AML-193 (cell line): ENCODE measurements at regions not wholly inside any gene's neighbourhood (a gene's known extent, or its start where the extent isn't known, plus 50 kb on each side); places are given as distances from the start of the nearest gene placed in this dataset.

Experiments
- DNase-seq, 2 experiments: peaks; one replicate each; lab custom pipeline; 2025; lab: John Stamatoyannopoulos, UW

DNA sequence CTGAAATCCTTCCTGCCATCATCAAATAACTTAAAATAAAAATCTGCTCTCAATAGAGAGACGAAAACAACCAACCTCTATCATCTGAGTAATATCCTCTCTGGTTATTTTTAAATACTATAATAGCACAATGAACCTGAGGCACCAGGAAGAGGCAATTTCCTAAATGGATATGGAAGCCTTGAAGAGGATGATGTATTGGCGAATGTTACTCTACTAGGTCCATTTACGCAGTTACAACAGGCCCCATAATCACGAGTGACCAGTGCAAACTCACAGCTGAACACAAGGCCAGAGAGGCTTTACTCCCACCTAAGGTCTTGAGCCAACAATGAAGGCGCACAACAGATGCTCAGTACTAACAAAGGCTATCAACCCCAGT is 678.8 kb upstream of the NR3C2 start:
- no peak for DNase-seq

DNA sequence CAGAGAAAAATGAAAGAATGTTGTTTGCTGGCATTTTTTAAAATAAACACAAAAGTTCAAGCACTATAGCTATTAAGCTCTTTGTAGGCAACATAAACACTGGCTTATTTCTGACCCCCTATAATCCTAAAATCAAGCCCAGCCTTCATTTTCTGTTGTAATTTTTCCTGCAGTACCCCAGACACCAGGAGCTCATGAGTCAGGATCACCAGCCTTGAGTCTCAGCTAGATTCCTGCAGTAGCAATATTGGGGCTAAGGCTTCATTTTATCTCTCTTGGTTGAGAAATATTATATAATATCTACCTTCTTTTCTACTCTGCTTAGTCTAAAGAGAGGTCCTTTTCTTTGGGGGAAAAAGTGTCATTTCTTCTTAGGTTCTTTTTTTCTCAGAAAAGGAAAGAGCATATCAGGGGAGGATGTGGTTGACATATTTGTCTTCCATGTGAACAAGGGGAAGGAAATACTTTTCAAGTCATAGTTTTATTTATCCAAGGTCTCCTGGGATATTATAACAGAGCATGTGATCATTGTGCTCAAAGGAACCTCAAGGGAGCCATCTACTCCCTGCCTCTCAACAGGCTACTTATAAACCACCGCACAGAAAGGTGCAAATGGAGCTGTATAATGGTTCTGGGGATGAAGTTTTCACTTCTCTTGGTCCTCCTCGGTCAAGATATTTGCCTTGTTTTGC is 678.3 kb upstream of the NR3C2 start:
- DNase-seq, result no peak

DNA sequence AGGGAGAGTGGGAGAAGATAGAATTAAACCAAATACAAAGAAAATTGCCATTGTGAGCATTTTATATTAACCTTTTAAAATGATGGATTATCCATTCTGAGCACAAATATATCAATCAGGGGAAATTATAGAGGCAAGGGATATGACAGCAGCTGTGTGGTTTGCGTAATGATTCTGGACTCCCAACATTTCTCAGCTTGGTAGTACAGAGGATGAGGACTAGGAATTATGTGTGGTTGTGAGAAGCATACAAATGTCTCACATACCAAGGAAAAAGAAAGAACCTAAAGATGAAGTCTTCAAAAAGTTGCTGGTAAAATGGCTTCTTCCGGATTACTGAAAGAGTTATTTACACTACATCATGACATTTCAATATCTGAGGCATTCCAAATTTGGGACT is 674.6 kb upstream of the NR3C2 start:
- DNase-seq, result no peak

DNA sequence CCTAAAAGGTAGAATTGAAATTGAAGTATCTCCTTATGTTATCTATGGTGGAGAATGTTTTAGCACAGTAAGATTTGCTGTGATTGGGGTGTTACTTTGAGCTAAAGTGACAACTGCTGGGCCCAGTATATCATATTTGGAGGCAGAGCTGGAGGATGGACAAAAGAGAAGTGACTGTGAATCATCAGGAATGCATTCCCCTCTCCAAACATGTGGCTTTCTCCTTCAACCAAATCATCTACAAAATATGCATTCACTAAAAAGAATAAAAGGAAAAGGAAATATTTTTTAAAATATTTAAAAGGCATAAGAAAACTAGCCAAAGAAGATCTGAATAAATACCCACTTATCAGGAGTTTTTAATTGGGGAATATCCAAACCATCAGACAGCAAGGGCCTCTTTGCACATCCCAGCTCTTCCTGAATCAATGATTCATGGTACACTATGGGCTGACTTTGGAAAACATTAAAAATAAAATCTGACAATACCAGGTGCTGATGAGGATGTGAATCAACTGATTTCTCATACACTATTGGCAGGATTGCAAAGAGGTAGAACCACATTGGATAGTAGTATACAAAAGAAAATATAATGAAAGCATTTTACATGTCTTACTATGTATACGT is 671.7 kb upstream of the NR3C2 start:
- DNase-seq, result no peak

DNA sequence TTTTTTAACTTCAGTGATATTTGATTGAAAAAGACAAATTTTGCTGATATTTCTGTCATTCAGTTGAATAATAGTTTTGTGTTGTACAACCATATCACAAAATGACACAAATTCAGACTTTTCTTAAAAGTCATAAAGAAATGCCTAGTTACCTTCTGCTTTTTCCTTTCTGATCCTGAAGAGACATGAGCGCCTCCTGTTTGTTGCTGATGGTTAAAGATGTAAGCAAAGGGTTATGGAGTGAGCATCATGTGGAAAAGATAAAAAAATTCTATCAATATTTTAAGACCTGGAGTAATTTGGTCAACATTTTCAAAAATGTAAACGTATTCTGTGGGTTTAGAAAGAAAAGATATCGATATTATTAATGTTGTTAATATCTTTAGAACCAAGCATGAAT is 669.9 kb upstream of the NR3C2 start:
- no peak for DNase-seq

DNA sequence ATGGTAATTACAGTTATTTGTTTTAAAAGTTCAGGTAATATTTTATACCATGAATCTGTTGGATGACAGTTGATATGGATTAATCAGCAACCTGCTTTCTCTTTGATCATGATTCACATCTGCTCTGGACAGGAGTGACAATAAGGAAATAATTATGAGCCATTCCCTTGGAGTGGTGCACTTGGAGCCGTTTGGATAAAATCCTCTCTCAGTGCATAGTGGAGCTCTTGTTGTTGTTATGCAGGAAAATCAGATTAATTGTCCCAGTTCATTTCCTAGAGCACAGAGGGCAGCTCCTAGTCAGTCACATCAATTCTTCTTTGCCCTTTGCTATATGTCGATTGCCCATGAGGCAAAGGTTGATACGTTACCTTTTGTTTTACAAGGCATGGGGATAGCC is 668.3 kb upstream of the NR3C2 start:
- no peak for DNase-seq

DNA sequence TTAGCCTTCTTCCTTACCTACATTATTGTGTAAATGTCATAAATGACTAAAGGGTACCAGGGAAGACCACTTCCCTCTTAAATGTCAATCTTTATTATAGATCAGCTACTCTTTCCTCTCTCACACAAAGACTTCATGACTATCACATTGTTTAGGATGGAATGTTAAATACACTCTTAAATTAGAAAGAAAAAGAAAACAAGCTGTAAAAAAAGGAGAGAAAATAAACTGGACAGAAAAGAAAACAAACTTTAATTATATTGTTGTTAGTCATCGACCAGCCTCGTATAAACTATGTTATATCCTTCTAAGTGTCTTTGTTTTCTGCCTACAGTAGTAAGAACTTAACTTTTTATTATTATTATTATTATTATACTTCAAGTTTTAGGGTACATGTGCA is 666.4 kb upstream of the NR3C2 start:
- DNase-seq, result no peak

DNA sequence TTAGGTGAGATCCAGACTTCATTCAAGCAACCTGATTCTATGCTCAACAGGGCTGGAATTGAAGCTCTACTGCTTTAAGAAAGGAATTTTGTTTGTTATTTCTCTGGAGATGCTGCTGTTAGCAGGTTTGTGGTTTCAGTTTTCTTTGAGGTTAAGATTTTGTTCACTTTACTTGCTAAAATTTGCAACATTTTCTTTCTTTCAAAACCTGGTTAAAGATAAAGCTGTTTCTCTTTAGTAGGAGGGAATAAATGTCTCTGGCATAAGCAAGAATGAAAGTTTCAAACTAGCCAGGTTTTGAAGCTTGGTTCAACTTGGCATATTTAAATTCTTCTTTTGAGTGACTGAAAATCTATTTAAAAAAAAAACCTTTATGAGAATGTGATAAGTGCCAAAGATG is 660.6 kb upstream of the NR3C2 start:
- no peak for DNase-seq

DNA sequence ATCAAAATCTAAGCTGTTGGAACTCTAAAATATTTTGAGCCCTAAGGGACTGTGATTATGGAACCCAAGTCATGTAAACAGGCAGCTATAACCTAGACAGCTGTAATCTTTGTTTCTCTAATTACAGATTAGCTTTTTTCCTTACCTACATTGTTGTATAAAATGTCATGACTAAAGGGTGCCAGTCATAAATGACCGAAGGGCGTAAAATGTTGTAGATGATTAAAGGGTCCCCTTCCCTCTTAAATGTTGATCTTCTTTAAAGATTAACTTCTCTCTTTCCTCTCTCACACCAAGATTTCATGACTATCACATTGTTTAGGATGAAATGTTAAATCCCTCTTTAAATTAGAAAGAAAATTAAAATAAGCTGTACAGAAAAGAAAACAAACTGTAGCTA is 659.4 kb upstream of the NR3C2 start:
- no peak for DNase-seq

DNA sequence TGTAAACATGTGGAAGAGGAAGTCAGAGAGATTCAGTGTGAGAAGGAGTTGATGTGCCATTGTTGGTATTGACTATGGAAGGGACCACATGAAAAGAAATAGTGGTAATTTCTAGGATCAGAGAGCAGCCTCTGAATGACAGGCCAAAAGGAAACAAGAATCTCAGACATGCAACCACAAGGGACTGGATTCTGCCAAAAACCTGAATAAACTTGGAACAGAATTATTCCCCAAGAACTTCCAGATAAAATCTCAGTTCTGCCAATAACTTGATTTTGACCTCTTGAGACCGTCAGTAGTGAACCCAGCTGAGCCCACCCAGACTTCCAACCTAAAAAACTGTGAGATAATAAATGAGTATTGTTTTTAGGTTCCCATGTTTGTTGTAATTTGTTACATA is 653.6 kb upstream of the NR3C2 start:
- DNase-seq, result no peak

DNA sequence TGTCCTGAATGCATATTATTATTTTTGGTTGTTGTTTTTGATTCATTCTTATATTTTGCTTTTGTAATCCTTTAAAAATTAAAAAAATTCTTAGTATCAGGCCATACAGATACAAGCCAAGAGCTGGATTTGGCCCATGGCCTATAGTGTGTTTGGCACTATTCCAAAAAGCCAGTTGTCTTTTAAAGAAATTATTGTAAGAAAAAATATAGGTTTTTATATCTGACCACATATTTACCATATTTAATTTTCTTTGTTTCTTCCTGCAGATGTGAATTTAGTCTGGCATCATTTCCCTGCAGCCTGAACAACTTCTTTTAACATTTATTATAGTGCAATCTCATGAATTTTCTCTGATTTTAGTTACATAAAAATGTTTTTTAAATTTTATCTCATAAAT is 652.8 kb upstream of the NR3C2 start:
- DNase-seq, result no peak

DNA sequence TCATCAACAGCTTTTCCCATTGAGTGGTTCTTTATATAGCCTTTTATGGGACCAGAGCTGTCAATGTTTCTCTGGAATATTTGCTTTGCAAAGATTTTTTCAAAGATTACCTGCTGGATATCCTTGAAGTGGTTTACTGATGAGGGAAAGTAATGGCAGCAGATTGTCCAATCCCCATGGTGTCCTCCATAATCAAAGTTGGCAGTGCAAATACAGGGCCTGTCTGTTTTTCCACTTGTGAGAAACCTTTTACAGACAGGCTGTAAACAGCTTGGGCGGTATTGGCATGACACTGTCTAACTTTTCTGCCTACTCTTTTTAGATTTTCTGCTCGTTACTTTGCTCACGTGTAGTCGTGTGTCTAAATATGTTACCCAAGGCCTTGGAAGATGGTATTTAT is 641.9 kb upstream of the NR3C2 start:
- DNase-seq, result no peak

DNA sequence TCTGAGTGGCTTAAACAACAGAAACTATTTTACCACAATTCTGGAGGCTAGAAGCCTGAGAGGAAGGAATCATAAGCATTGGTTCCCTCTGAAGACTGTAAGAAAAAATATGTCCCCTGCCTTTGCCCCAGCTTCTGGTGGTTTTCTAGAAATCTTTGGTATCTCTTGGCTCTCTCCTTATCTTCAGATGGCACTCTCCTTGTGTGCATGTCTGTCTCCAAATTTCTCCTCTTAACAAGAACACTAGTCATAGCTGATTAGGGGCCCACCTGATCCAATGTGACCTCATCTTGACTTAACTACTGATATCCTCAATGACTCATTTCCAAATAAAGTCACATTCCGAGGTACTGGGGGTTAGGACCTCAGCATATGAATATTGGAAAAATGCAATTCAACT is 635.0 kb upstream of the NR3C2 start:
- DNase-seq, result no peak

DNA sequence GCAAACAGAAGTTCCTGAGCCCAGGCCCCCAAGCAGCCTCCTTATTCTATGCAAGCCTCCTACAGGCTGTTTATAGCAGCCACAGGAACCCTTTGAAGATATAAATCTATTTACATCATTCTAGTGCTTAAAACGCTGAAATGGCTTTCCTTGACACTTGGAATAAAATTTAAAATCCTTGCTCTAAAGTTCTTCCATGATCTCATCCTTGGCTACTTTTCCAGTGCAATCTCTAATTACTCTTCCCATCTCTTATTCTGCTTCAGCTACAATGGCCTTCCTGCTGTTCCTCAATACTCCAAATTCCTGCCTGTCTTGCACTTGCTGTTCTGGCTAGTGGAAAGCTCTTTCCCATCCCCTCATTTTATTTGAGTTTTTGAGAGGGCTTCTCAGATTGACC is 634.2 kb upstream of the NR3C2 start:
- no peak for DNase-seq

DNA sequence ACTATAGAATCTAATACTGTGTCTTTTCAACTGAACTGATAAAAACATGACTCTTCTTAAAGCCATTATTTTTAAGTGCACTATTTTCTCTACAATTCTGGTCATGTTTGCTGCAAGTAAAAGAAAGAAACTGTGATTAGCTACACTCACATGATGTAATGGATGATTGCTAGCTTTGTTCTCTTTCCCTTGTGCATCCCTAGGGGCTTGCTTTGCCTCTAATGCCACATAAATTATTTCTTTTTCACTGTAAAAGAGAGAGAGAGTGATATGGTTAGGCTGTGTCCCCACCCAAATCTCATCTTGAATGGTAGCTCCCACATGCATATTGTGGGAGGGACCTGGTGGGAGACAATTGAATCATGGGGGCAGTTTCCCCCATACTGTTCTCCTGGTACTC is 630.2 kb upstream of the NR3C2 start:
- DNase-seq, result no peak

DNA sequence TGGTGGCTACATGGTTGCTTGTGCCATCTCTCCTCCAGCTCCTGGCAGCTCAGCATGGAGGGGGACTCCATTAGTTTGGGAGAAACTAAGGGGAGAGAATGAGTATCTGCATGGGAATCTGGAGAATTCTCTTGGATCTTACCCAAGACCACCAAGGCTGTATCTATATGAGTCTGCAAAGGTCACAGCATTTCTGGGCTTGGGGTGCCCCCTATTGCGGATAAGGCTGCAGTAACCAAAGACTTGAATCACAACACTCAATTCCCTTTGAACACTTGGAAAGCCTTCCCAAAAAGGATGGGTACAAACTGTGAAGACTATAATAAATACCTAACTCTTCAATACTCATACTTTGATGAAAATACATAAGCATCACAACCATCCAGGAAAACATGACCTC is 623.5 kb upstream of the NR3C2 start:
- no peak for DNase-seq

DNA sequence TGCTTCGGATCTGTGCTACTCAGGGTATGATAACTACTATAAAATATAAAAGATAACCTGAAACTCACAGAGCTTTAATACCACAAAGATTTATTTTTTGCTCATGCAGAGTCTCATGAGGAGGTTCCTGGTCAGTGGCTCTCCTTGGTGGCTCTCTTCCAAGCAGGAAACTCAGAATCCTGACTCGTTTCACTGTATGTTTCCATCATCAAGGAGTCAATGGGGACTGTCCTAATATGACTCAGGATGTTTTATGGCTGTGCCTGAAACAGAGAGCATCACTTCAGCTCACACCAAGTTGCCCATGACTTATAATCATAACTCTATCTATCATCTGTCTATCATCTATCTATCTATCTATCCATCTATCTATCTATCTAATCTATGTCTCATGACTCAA is 620.8 kb upstream of the NR3C2 start:
- DNase-seq, result no peak

DNA sequence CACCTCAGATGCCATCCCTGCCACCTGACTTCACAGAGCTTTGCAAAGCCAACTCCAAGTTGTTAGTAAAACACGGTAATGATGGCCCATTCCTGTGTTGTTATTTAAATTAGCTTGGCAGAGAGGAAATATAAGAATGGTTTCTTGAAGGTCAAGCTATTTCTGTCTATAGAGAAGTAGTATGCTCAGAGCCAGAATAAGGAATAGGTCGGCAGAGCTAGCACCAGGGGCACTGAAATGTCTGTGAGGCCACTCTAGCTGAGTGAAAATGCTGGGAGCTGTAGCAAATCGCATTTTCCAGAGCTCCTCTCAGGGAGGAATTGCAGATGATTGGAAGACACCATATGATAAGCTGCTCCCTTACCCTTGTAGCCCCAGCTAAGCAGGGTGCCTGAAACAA is 615.4 kb upstream of the NR3C2 start:
- no peak for DNase-seq

DNA sequence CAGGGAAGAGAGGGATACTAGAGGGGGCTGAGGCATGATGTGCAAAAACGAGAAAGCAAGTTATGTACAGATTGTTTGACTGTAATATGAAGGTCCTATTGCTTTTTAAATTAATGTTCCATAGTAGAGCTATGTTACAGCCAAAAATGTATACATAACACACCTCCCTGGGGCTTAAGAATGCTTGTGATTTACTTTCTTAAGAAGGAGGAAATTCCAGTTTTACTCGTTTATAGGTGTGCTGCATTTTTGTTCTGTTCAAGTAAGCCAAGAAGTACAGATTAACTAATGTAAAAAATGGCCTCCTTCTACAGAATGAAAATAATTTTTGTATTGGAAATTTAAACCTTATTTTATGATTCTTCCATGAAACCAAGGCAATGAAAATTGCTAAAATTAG is 614.4 kb upstream of the NR3C2 start:
- no peak for DNase-seq

DNA sequence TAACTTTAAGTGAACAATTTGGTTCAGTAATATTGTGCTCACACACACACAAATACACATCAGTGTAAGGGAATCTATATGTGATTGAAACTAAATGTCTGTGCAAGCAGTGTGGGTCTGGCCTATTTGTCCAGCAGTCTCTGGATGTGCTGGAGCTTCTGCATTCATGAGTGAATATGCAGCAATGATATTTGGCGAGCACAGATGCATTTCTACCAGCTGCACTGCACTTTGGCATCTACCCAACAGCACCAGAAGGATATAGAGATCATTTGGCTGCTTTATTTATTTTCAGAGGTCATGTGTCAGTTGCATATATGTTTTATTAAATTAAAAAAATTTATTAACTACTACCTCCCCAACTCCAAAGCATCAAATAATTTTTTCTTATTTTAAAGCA is 613.4 kb upstream of the NR3C2 start:
- DNase-seq, result no peak

DNA sequence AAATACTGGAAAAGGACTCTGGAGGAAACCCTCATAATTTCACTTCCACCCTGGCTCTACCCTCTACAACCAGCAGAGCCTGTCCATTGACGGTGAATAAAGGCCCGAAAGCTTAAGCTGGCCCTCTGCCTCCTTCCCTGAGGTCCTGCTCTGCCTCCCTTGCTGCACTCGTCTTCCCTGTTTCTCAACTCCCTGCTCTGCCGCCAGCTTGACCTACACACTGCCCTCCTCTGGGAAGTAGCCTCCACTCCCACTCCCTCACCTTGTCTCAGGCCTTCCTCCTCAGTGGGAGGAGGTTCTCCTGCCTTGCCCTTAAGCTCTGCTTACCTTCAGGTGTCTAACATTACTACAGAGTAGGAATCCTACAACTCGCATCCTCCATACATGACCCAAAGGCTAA is 608.6 kb upstream of the NR3C2 start:
- no peak for DNase-seq

DNA sequence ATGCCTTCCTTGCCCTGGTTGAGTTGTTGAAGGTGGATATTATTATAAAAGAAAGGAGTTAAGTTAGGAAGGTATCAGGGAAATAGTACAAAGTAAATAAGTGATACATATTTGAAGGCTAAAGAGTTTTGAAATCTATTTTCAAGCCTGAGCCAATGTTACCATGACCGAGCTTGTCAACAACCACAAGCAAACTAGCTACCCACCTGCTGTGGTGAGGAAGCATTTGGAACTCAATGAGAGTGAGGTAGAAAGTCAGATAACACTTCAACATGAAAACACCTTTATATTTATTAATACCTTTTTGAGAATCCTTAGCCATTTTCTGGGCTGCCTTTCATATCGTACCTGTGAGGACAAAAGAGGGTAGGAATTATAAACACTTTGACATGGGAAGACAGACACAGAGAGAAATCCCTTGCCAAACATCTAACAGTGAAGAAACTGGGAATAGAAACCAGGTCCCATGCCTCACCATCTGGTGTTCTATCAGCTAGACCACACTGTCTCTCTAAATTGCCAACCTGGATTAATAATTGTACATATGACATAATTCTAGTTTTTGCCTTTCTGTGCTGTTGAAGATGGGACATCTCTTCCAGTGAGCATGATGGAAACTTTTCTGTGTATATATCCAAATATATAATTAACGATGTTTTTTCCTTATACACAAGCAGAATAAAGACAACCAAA is 606.4 kb upstream of the NR3C2 start:
- no peak for DNase-seq

DNA sequence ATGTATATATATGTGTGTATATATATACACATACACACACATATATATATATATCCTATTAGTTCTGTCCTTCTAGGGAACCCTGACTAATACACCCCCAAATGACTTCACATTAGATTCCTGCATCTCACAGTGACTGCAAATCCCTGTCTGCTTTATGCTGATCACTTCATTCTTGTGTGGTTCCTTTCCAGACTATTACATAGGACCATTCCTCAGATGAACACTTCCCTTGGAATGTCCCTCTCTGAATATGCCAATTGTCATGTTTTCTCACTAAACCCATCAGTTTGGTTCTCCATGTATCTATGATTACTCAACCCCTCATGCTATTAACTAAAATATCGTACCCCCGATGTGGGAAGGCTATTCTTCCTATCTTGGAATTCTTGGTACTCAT is 605.2 kb upstream of the NR3C2 start:
- DNase-seq, result no peak

DNA sequence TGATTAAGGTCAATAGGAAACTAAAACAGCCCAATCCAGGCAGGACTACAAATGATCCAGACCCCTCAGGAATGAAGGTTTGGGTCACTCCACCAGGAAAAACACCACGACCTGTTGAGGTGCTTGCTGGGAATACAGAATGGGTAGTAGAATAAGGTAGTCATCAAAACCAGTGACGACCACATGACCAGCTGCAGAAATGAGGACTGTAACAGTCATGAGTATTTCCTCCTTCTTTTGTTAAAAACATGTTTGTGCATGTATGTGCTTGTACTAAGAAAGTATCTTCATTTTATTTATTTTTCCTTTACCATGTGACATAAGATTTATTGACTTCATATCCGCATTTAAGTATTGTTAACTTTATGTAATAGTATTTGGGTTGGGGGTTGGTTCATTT is 603.5 kb upstream of the NR3C2 start:
- DNase-seq, result no peak
